ENCODE measurements at regions not wholly inside any gene's neighbourhood (a gene's known extent, or its start where the extent isn't known, plus 50 kb on each side); places are given as distances from the start of the nearest gene placed in this dataset.

DNA sequence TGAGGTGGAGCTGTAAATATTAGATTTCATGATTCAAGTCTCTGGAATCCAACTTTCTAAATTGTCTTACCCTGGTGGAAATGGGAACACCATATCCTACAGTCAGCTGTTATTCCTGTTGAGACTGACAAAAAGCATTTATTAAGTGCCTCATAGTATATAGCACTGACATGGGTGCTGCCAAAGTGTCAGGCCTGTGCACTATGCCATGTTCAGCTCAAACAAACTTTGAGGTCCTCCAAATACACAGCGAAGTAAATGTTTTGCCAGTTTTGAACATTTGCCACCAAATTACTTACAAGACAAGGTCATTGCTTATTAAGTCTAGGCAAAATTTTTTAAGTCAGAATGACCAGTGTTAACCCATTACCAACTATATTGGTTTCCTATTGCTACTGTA, 162.9 kb upstream of the SLC25A13 start:
- TF ChIP-seq POLR2A (IDR thresholded peaks at IDR 0.05): no peak
- TF ChIP-seq, protein P1, sequence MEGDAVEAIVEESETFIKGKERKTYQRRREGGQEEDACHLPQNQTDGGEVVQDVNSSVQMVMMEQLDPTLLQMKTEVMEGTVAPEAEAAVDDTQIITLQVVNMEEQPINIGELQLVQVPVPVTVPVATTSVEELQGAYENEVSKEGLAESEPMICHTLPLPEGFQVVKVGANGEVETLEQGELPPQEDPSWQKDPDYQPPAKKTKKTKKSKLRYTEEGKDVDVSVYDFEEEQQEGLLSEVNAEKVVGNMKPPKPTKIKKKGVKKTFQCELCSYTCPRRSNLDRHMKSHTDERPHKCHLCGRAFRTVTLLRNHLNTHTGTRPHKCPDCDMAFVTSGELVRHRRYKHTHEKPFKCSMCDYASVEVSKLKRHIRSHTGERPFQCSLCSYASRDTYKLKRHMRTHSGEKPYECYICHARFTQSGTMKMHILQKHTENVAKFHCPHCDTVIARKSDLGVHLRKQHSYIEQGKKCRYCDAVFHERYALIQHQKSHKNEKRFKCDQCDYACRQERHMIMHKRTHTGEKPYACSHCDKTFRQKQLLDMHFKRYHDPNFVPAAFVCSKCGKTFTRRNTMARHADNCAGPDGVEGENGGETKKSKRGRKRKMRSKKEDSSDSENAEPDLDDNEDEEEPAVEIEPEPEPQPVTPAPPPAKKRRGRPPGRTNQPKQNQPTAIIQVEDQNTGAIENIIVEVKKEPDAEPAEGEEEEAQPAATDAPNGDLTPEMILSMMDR (IDR thresholded peaks at IDR 0.05): no peak

Data from lower leg skin (tissue), 3 donors.